SK-N-SH treated with all-trans-retinoic acid at 6 μM for 48 hours (cell line): ENCODE measurements at regions not wholly inside any gene's neighbourhood (a gene's known extent, or its start where the extent isn't known, plus 50 kb on each side); places are given as distances from the start of the nearest gene placed in this dataset.

Experiments used
- BACH2 ChIP-seq: fragments of 250-450 bp; sonication (Bioruptor Pico); IDR thresholded peaks from 2 replicates; pipeline ENCODE4 v1.9.0; 2021; ENCODE audit warnings: mild to moderate bottlenecking, borderline replicate concordance
- CREB5 ChIP-seq: fragments of 250-450 bp; sonication (Bioruptor Pico); IDR thresholded peaks from 2 replicates; pipeline ENCODE4 v1.5.1; 2020; ENCODE audit warnings: low read depth, mild to moderate bottlenecking, moderate library complexity
- ESRRG ChIP-seq: fragments of 250-450 bp; sonication (Bioruptor Pico); IDR thresholded peaks from 2 replicates; pipeline ENCODE4 v1.6.1; 2021; ENCODE audit warnings: mild to moderate bottlenecking
- GLIS3 ChIP-seq: fragments of 250-450 bp; sonication (Bioruptor Pico); IDR thresholded peaks from 2 replicates; pipeline ENCODE4 v1.5.0; 2020; ENCODE audit warnings: mild to moderate bottlenecking, moderate library complexity
- PATZ1 ChIP-seq: fragments of 250-450 bp; sonication (Bioruptor Pico); IDR thresholded peaks from 2 replicates; pipeline ENCODE4 v1.8.0; 2020; ENCODE audit warnings: mild to moderate bottlenecking, moderate library complexity, borderline replicate concordance
- PPARA ChIP-seq: fragments of 250-450 bp; sonication (Bioruptor Pico); IDR thresholded peaks from 2 replicates; pipeline ENCODE4 v1.5.0; 2020; ENCODE audit warnings: mild to moderate bottlenecking, borderline replicate concordance
- RARB ChIP-seq: fragments of 250-450 bp; sonication (Bioruptor Pico); IDR thresholded peaks from 2 replicates; pipeline ENCODE4 v1.8.0; 2021; ENCODE audit warnings: mild to moderate bottlenecking, moderate library complexity
- ZFP30 ChIP-seq: fragments of 450-650 bp; formaldehyde crosslinking; IDR thresholded peaks from 2 replicates; pipeline ENCODE4 v1.5.0; 2022; ENCODE audit warnings: mild to moderate bottlenecking, moderate library complexity
- TF ChIP-seq, protein P1 (sequence below): fragments of 250-450 bp; sonication (Bioruptor Pico); IDR thresholded peaks from 2 replicates; pipeline ENCODE4 v1.8.0; 2021; ENCODE audit warnings: low read depth, mild to moderate bottlenecking, moderate library complexity, borderline replicate concordance

GRCh38 chr1:106022312-106022902 lies 1034.1 kb upstream of the PRMT6 start:
- TF ChIP-seq ESRRG (CRISPR knock-in tag) (no peak), ZFP30 (CRISPR knock-in tag) (no peak), RARB (no peak), CREB5 (CRISPR knock-in tag) (no peak), PATZ1 (CRISPR knock-in tag) (no peak), BACH2 (CRISPR knock-in tag) (no peak), PPARA (CRISPR knock-in tag) (no peak), GLIS3 (CRISPR knock-in tag) (no peak)
- TF ChIP-seq, protein P1, sequence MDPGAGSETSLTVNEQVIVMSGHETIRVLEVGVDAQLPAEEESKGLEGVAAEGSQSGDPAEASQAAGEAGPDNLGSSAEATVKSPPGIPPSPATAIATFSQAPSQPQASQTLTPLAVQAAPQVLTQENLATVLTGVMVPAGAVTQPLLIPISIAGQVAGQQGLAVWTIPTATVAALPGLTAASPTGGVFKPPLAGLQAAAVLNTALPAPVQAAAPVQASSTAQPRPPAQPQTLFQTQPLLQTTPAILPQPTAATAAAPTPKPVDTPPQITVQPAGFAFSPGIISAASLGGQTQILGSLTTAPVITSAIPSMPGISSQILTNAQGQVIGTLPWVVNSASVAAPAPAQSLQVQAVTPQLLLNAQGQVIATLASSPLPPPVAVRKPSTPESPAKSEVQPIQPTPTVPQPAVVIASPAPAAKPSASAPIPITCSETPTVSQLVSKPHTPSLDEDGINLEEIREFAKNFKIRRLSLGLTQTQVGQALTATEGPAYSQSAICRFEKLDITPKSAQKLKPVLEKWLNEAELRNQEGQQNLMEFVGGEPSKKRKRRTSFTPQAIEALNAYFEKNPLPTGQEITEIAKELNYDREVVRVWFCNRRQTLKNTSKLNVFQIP (CRISPR knock-in tag) = no peak
